Thyroid gland (tissue), 4 donors: ENCODE measurements at regions not wholly inside any gene's neighbourhood (a gene's known extent, or its start where the extent isn't known, plus 50 kb on each side); places are given as distances from the start of the nearest gene placed in this dataset.

Experiments used
- DNase-seq, 2 donors: peaks; one replicate each; pipeline ENCODE4 v3.0.0-alpha.2; 2019
- H3K27ac ChIP-seq, 3 donors: fragments of 200-600 bp; sonication (generic); 1 replicate in 2 of 3; 2 replicates in 1 of 3; pipeline ENCODE4 v1.5.1; 2016 to 2019; ENCODE audit warnings: mild to moderate bottlenecking in 1 of 3, moderate library complexity in 1 of 3
- H3K27me3 ChIP-seq: fragments of 200-600 bp; sonication (generic); one replicate; pipeline ENCODE4 v1.5.1; 2019
- H3K36me3 ChIP-seq, 2 donors: fragments of 200-600 bp; sonication (generic); one replicate each; pipeline ENCODE4 v1.5.1; 2016 to 2019
- H3K4me1 ChIP-seq, 2 donors: fragments of 200-600 bp; sonication (generic); one replicate each; pipeline ENCODE4 v1.5.1; 2017 to 2019
- H3K4me3 ChIP-seq, 3 donors: fragments of 200-600 bp; sonication (generic); replicated peaks in 1 of 3; 1 replicate in 2 of 3; 2 replicates in 1 of 3; pipeline ENCODE4 v1.5.1; 2016; ENCODE audit warnings: mild to moderate bottlenecking in 1 of 3
- H3K9me3 ChIP-seq: fragments of 200-600 bp; sonication (generic); one replicate; pipeline ENCODE4 v1.5.1; 2017
- CTCF ChIP-seq, 6 experiments: fragments of 200-600 bp in 3 of 6; fragments of 450-650 bp in 3 of 6; sonication (generic) in 3 of 6; IDR thresholded peaks; one replicate each; pipeline ENCODE4 v1.5.1; 2016 to 2019; ENCODE audit warnings: antibody characterized with exemption in 6 of 6, mild to moderate bottlenecking in 2 of 6, inconsistent platforms in 1 of 6, moderate library complexity in 1 of 6
- POLR2A ChIP-seq, 2 donors: fragments of 450-650 bp; IDR thresholded peaks; one replicate each; pipeline ENCODE4 v1.6.1; 2017; ENCODE audit warnings: antibody characterized with exemption in 2 of 2, mild to moderate bottlenecking in 2 of 2, moderate library complexity in 1 of 2
- WGBS, 2 donors: methylation state at CpG; one replicate each; pipeline ENCODE4 v1.1.5; 2017; 5-methylcytosine and 5-hydroxymethylcytosine counted together
- intact Hi-C: fragments of 100-400 bp; cut with DNase I; formaldehyde crosslinking; loops from one replicate; pipeline ENCODE4 v1.15.1; 2023

GRCh38 chr20:10790013-10790412 lies 116.2 kb upstream of the JAG1 start:
- intact Hi-C loops, result no loop called here
- DNase-seq, result no peak
- Histone ChIP-seq H3K36me3 (no peaks in the 10 kb centered on the region), H3K27me3 (no peaks in the 10 kb centered on the region), H3K9me3 (no peaks in the 10 kb centered on the region), H3K4me3 (no peak overlapping the region), H3K4me1 (no peaks in the 10 kb centered on the region), H3K27ac (no peak overlapping the region)
- no peak for TF ChIP-seq CTCF (IDR thresholded peaks at IDR 0.05)
- TF ChIP-seq POLR2A (IDR thresholded peaks at IDR 0.05), result no peak
- 83 to 90% methylated on average over 8 of the region's 8 CpGs for WGBS, 2 donors

- Histone ChIP-seq H3K9me3 (no peaks in the 10 kb centered on the region), H3K27ac (no peak overlapping the region), H3K27me3 (no peaks in the 10 kb centered on the region), H3K36me3 (no peaks in the 10 kb centered on the region), H3K4me1 (no peaks in the 10 kb centered on the region), H3K4me3 (no peak overlapping the region)
- no peak for TF ChIP-seq CTCF (IDR thresholded peaks at IDR 0.05)
- TF ChIP-seq POLR2A (IDR thresholded peaks at IDR 0.05), result no peak
- intact Hi-C loops, result no loop called here
- WGBS, 2 donors, result 76 to 85% methylated on average over 3 of the region's 3 CpGs
- no peak for DNase-seq
These were observed 118.5 kb upstream of the JAG1 start for GRCh38 chr20:10792291-10792690.

GRCh38 chr20:10793766-10794165 lies 120.0 kb upstream of the JAG1 start:
- DNase-seq, result no peak
- Histone ChIP-seq H3K27ac (no peak overlapping the region), H3K27me3 (no peaks in the 10 kb centered on the region), H3K4me1 (no peaks in the 10 kb centered on the region), H3K36me3 (no peaks in the 10 kb centered on the region), H3K9me3 (no peaks in the 10 kb centered on the region), H3K4me3 (no peak overlapping the region)
- intact Hi-C loops, result no loop called here
- WGBS, 2 donors, result 64% methylated on average over 15 to 16 of the region's 16 CpGs
- TF ChIP-seq CTCF (IDR thresholded peaks at IDR 0.05), result no peak

- Histone ChIP-seq H3K27me3 (no peaks in the 10 kb centered on the region), H3K4me3 (no peak overlapping the region), H3K36me3 (no peaks in the 10 kb centered on the region), H3K4me1 (no peaks in the 10 kb centered on the region), H3K27ac (no peak overlapping the region), H3K9me3 (no peaks in the 10 kb centered on the region)
- WGBS, 2 donors, result 95 to 97% methylated on average over 3 of the region's 3 CpGs
- intact Hi-C loops, result no loop called here
- DNase-seq, result no peak
- no peak for TF ChIP-seq CTCF (IDR thresholded peaks at IDR 0.05)
- TF ChIP-seq POLR2A (IDR thresholded peaks at IDR 0.05), result no peak
These were observed 121.0 kb upstream of the JAG1 start for GRCh38 chr20:10794765-10795164.

GRCh38 chr20:10795286-10796026 lies 121.7 kb upstream of the JAG1 start:
- Histone ChIP-seq H3K4me3 (no peak overlapping the region), H3K36me3 (no peaks in the 10 kb centered on the region), H3K9me3 (no peaks in the 10 kb centered on the region), H3K27ac (no peak overlapping the region), H3K4me1 (no peaks in the 10 kb centered on the region), H3K27me3 (no peaks in the 10 kb centered on the region)
- DNase-seq, result no peak
- WGBS, 2 donors, result 85 to 87% methylated on average over 11 of the region's 11 CpGs
- intact Hi-C loops, result no loop called here
- TF ChIP-seq CTCF (IDR thresholded peaks at IDR 0.05), result no peak
- TF ChIP-seq POLR2A (IDR thresholded peaks at IDR 0.05), result no peak
